ENCODE measurements at regions not wholly inside any gene's neighbourhood (a gene's known extent, or its start where the extent isn't known, plus 50 kb on each side); places are given as distances from the start of the nearest gene placed in this dataset.

GRCh38 chr13:105377452-105377851 lies 1158.0 kb downstream of the EFNB2 start:
- no peak for TF ChIP-seq GATA2 (IDR thresholded peaks at IDR 0.05; ENCODE audit: low read depth, low read length)
- TF ChIP-seq GATA3 (IDR thresholded peaks at IDR 0.05; ENCODE audit: low read depth, low read length): no peak

Data from SH-SY5Y (cell line).